Uterus (tissue), 2 donors: ENCODE measurements at regions not wholly inside any gene's neighbourhood (a gene's known extent, or its start where the extent isn't known, plus 50 kb on each side); places are given as distances from the start of the nearest gene placed in this dataset.

Source experiments
- CTCF ChIP-seq, 4 experiments: fragments of 200-600 bp in 2 of 4; fragments of 450-650 bp in 2 of 4; sonication (generic) in 2 of 4; IDR thresholded peaks; one replicate each; pipeline ENCODE4 v1.5.1; 2016 to 2019; ENCODE audit warnings: antibody characterized with exemption in 4 of 4, mild to moderate bottlenecking in 2 of 4, moderate library complexity in 1 of 4
- POLR2A ChIP-seq, 2 donors: fragments of 450-650 bp; IDR thresholded peaks; one replicate each; pipeline ENCODE4 v1.6.1; 2016; ENCODE audit warnings: antibody characterized with exemption in 2 of 2, mild to moderate bottlenecking in 1 of 2, moderate library complexity in 1 of 2

GRCh38 chr16:86239381-86239780 is 270.9 kb upstream of the FOXF1 start:
- TF ChIP-seq CTCF (IDR thresholded peaks at IDR 0.05) (no peak), POLR2A (IDR thresholded peaks at IDR 0.05) (no peak)
